H1 (cell line): ENCODE measurements at regions not wholly inside any gene's neighbourhood (a gene's known extent, or its start where the extent isn't known, plus 50 kb on each side); places are given as distances from the start of the nearest gene placed in this dataset.

Experiments
- CHD7 ChIP-seq: fragments of 300-600 bp; sonication (generic); IDR thresholded peaks from 2 replicates; pipeline ENCODE4 v1.7.1; 2012; ENCODE audit warnings: low read length, moderate library complexity, mild to moderate bottlenecking, inconsistent platforms; ENCODE audit not compliant: insufficient replicate concordance
- EGR1 ChIP-seq: IDR thresholded peaks from 2 replicates; pipeline ENCODE4 v1.6.1; 2011; ENCODE audit warnings: low read depth, low read length, borderline replicate concordance
- EZH2 ChIP-seq: fragments of 200-600 bp; sonication (generic); IDR thresholded peaks from 2 replicates; pipeline ENCODE4 v1.7.1; 2012; ENCODE audit warnings: low read depth, mild to moderate bottlenecking, moderate library complexity, low read length, inconsistent platforms; ENCODE audit not compliant: severe bottlenecking
- FOSL1 ChIP-seq: IDR thresholded peaks from 2 replicates; pipeline ENCODE4 v1.6.1; 2011; ENCODE audit warnings: mild to moderate bottlenecking, low read depth, low read length, moderate library complexity; ENCODE audit not compliant: insufficient read depth
- GABPA ChIP-seq: IDR thresholded peaks from 2 replicates; pipeline ENCODE4 v1.6.1; 2011; ENCODE audit warnings: mild to moderate bottlenecking, low read length, moderate library complexity, borderline replicate concordance; ENCODE audit not compliant: insufficient read depth
- PHF8 ChIP-seq: fragments of 200-600 bp; sonication (generic); conservative IDR thresholded peaks from 2 replicates; pipeline ENCODE4 v1.7.1; 2012; ENCODE audit warnings: low read depth, mild to moderate bottlenecking, inconsistent platforms, low read length, moderate library complexity
- SIX5 ChIP-seq: IDR thresholded peaks from 2 replicates; pipeline ENCODE4 v1.6.1; 2011; ENCODE audit warnings: mild to moderate bottlenecking, low read depth, low read length
- SRF ChIP-seq: IDR thresholded peaks from 2 replicates; pipeline ENCODE4 v1.6.1; 2011; ENCODE audit warnings: mild to moderate bottlenecking, low read depth, low read length, moderate library complexity
- YY1 ChIP-seq: IDR thresholded peaks from 2 replicates; pipeline ENCODE4 v1.6.1; 2011; ENCODE audit warnings: low read depth, mild to moderate bottlenecking, low read length

GRCh38 chr2:180540761-180541160, 439.6 kb upstream of the UBE2E3 start (continued):
- TF ChIP-seq CHD7, result no peak
- TF ChIP-seq EZH2, result no peak
- no peak for TF ChIP-seq SIX5
- TF ChIP-seq EGR1, result no peak
- TF ChIP-seq GABPA, result no peak
- no peak for TF ChIP-seq FOSL1
- no peak for TF ChIP-seq YY1
- no peak for TF ChIP-seq SRF
- TF ChIP-seq PHF8, result no peak
